Non-pigmented ciliary epithelial cell (primary cell): ENCODE measurements at regions not wholly inside any gene's neighbourhood (a gene's known extent, or its start where the extent isn't known, plus 50 kb on each side); places are given as distances from the start of the nearest gene placed in this dataset.
"Not testable (repeated sequence)": the region's sequence is repeated elsewhere in the genome, so short reads cannot be mapped to it uniquely, and the experiment has no call there.

Experiments
- DNase-seq: peaks from one replicate; pipeline ENCODE4 v3.0.0-alpha.2; 2010; ENCODE audit warnings: low read depth

DNA sequence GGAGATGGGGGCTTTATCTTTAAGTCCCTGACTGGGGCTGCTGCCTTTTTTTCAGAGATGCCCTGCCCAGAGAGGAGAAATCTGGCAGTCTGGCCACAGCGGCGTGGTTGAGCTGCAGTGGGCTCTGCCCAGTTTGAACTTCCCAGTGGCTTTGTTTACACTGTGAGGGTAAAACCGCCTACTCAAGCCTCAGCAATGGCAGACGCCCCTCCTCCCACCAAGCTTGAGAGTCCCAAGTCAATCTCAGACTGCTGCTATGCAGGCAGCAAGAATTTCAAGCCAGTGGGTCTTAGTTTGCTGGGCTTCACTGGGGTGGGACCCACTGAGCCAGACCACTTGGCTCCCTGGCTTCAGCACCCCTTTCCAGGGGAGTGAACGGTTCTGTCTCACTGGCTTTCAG, 76.4 kb upstream of the DNAJC1 start:
- DNase-seq, result not testable (repeated sequence)

DNA sequence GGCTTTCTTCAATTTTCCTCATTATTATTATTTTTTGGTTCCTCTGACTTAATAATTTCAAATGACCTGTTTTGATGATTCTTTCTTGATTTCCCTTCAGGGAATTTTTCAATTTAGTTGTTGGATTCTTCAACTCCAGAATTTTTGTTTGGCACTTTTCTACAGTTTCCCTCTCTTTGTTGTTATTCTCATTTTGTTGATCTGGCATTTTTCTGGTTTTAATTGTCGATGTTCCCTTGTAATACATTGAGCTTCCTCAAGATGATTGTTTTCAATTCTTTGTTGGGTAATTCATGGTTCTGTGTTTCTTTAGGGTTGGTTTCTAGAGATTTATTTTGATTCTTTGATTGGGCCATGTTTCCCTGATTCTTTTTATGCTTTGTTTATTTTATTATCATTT, 67.8 kb upstream of the DNAJC1 start:
- DNase-seq, result no peak

DNA sequence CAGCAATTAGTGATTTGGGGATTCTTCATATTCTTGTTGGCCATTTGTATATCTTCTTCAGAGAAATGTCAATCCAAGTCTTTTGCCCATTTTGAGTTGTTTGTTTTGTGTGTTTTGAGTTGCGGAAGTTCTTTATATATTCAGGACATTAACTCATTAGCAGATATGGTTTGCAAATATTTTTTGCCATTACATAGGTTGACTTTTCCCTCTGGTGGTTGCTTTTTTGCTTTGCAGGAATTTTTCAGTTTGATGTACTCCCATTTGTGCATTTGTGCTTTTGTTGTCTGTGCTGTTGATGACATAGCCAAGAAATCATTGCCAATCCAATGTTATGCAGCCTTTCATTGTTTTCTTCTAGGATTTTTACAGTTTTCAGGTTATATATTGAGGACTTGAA, 63.6 kb upstream of the DNAJC1 start:
- no peak for DNase-seq

GRCh38 chr10:22060984-22061383, 57.5 kb upstream of the DNAJC1 start:
- not testable (repeated sequence) for DNase-seq

- peak; percentile 18 for DNase-seq
Observed at GRCh38 chr10:22058201-22058600, 54.7 kb upstream of the DNAJC1 start.

DNA sequence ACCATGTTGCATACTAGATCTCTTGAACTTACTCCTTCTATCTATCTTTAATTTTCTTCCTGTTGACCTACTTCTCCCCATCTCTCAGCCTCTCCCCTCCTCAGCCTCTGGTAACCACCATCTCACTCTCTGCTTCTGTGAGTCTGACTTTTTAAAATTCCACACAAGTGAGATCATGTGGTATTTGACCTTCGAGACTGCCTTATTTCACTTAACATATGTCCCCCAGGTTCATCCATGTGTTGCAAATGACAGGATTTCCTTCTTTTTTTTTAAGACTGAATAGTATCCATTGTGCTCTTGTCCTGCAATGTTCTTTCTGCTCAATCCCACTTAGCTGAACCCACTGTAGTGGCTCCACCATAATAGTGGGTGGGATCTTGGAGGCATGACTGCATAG, 51.4 kb upstream of the DNAJC1 start:
- no peak for DNase-seq
